ENCODE measurements at regions not wholly inside any gene's neighbourhood (a gene's known extent, or its start where the extent isn't known, plus 50 kb on each side); places are given as distances from the start of the nearest gene placed in this dataset.
"Not testable (repeated sequence)": the region's sequence is repeated elsewhere in the genome, so short reads cannot be mapped to it uniquely, and the experiment has no call there.

DNA sequence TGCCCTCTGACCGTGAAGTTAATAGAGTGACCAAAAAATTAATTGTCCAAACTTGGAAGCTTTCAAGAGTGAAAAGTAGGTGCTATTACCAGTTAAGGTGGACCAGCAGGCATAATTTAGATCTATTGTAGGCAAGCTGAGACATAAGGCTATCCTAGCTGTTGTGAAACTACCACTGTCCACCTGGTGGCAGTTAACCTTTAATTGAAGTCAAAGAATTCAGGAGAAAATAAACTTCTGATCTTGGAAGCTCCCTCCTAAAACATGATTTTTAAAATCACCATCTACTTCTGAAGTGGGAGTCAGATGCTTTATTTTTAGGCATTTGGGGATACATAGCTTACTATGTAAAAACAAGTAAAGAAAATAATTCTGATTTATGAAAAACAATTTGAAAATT, 636.3 kb upstream of the HTR2C start:
- in situ Hi-C loops (cut with HindIII; ENCODE audit: low sequenced_read_pairs) = no loop called here

DNA sequence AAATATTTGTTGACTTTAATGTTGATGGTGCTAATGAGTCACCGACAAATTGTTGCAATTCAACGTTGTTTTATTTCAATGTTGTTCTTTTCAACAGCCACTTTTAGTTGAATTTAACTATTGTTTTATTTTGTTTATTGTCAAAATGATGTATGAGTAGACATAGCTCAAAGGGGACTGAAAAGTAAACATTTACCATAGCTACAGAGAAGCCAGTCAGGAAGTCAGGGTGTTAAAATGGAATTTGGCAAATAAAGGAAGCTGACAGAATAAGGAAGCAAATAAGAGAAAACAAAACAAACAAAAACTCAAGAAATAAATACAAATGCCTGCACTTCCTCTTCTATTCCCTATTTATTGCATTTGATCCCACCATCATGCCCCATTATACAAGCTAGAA, 648.4 kb upstream of the HTR2C start:
- in situ Hi-C loops (cut with HindIII; ENCODE audit: low sequenced_read_pairs) = no loop called here

- in situ Hi-C loops (cut with HindIII; ENCODE audit: low sequenced_read_pairs) = no loop called here
These were observed 650.0 kb upstream of the HTR2C start for GRCh38 chrX:113933931-113934330.

- in situ Hi-C loops (cut with HindIII; ENCODE audit: low sequenced_read_pairs) = no loop called here
These were observed 654.9 kb upstream of the HTR2C start for GRCh38 chrX:113929004-113929403.

GRCh38 chrX:113920661-113921060, 663.2 kb upstream of the HTR2C start:
- in situ Hi-C loops (cut with HindIII; ENCODE audit: low sequenced_read_pairs) = no loop called here

DNA sequence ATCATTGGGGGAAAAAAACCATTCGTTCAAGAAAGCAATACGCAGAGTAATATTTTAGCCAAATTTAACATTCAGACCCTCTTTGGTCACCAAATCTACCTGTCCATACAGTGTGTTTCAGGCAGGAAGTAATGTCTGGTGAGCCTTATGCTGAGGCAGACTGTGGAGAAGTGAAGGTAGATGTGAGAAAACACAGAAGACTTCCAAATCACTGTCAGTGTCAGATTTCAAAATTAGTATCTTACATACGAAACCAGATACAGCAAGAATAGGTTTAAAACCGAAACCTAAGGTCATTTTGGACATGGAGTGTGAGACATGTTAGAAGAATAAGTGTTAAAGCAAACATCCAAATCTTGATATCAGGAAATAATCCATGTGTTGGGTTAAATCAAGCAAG, 664.5 kb upstream of the HTR2C start:
- in situ Hi-C loops (cut with HindIII; ENCODE audit: low sequenced_read_pairs) = no loop called here

DNA sequence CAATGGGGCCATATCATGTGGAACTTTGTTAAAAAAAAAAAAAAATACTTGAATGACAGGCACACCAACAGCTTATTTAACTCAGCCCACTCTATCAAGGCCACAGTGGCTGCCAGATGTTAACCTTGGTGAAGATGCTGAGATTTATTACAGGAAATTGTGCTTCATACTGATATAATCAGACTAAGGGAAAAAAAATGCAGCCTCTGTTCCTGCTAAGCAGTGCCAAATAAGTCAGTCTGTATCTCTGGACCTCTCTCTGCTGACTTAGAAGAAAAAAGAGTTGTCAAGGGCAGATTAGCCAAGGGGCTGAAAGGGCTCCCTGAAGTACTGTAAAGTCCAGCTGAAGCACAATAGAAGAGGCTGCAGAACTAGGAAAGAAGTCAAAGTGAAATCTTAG, 677.7 kb upstream of the HTR2C start:
- in situ Hi-C loops (cut with HindIII; ENCODE audit: low sequenced_read_pairs) = no loop called here

- in situ Hi-C loops (cut with HindIII; ENCODE audit: low sequenced_read_pairs) = no loop called here
These were observed 691.0 kb upstream of the HTR2C start for GRCh38 chrX:113892891-113893290.

GRCh38 chrX:113892401-113892800, 691.5 kb upstream of the HTR2C start:
- in situ Hi-C loops (cut with HindIII; ENCODE audit: low sequenced_read_pairs) = no loop called here

DNA sequence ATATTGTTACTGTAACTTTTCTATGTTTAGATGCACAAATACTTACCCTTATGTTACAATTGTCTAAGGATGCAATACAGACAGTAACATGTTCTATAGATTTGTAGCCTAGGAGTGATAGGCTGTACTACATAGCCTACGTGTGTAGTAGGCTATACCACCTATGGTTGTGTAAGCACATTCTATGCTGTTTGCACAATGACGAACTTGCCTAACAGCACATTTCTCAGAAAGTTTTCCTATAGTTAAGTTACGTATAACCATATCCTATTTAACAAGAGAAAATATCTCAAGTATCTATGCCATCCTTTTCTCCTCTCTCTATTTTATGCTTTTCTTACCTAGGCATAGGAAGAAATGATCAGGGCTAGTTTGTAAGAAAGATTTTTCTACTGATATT, 710.8 kb upstream of the HTR2C start:
- in situ Hi-C loops (cut with HindIII; ENCODE audit: low sequenced_read_pairs) = no loop called here

GRCh38 chrX:113868711-113869110, 715.2 kb upstream of the HTR2C start:
- in situ Hi-C loops (cut with HindIII; ENCODE audit: low sequenced_read_pairs) = no loop called here

GRCh38 chrX:113868177-113868576, 715.7 kb upstream of the HTR2C start:
- in situ Hi-C loops (cut with HindIII; ENCODE audit: low sequenced_read_pairs) = no loop called here

DNA sequence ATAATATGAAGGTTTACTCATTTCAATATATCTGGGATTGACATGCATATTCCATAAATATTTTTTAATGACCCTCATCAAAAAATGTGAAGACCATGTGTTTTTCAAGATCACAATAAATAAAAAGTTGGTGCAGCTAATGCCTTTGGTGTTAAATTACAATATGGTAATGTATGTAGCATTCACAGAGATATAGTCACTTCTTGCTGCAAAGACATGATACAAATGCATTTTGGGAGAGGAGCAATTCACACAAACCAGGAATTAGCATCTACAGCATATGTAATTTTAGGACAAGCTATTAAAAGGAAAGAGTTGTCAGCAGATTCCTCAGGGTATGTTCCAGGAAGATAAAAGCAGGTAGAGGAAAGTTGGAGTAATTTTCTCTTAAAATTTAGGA, 734.5 kb upstream of the HTR2C start:
- in situ Hi-C loops (cut with HindIII; ENCODE audit: low sequenced_read_pairs) = no loop called here

GRCh38 chrX:113833096-113834055, 750.5 kb upstream of the HTR2C start:
- in situ Hi-C loops (cut with HindIII; ENCODE audit: low sequenced_read_pairs) = no loop called here

GRCh38 chrX:113828470-113828869, 755.4 kb upstream of the HTR2C start:
- in situ Hi-C loops (cut with HindIII; ENCODE audit: low sequenced_read_pairs) = no loop called here

- in situ Hi-C loops (cut with HindIII; ENCODE audit: low sequenced_read_pairs) = no loop called here
These were observed 765.5 kb upstream of the HTR2C start for GRCh38 chrX:113818346-113818745.

- in situ Hi-C loops (cut with HindIII; ENCODE audit: low sequenced_read_pairs) = no loop called here
These were observed 779.1 kb upstream of the HTR2C start for GRCh38 chrX:113804819-113805218.

DNA sequence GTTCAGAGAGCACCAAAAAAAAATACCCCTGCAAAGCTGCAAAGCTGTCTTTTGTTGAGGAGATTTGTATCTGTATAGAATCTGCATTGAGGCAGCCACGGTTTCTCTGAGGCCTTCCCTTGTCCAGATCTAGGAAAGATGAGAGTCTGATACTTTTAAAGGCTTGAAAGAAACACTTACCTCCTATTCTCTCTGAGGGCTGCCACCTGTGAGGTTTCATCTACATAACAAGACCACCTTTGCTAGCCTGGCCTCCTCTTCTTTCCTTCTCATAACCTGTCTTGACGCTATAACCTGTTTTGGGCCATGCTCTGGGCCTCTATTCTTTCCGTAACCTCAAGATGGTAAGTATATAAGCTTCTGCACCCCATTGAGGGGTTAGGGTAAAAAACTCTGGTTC, 779.6 kb upstream of the HTR2C start:
- in situ Hi-C loops (cut with HindIII; ENCODE audit: low sequenced_read_pairs) = no loop called here

- in situ Hi-C loops (cut with HindIII; ENCODE audit: low sequenced_read_pairs) = no loop called here
These were observed 781.0 kb upstream of the HTR2C start for GRCh38 chrX:113802837-113803236.

- in situ Hi-C loops (cut with HindIII; ENCODE audit: low sequenced_read_pairs) = no loop called here
These were observed 782.9 kb upstream of the HTR2C start for GRCh38 chrX:113800955-113801354.

DNA sequence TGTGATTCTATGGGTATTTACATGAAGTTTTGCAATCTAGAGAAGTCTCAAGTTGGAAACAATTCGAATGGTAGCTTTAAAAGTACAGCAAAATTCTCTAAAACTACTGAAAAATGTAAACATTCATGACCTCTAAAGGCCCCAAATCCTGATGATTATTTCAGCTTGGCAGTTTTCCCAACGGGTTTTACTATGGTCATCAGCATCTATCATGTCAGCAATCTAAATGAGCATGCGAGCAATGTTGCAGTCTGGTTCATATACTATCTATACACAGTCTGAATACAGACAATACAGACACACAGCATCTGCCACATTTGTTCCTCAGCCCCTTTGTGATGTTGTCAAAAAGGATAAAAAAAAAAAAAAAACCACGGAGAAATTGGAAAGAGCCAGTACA, 790.3 kb upstream of the HTR2C start:
- in situ Hi-C loops (cut with HindIII; ENCODE audit: low sequenced_read_pairs) = no loop called here

DNA sequence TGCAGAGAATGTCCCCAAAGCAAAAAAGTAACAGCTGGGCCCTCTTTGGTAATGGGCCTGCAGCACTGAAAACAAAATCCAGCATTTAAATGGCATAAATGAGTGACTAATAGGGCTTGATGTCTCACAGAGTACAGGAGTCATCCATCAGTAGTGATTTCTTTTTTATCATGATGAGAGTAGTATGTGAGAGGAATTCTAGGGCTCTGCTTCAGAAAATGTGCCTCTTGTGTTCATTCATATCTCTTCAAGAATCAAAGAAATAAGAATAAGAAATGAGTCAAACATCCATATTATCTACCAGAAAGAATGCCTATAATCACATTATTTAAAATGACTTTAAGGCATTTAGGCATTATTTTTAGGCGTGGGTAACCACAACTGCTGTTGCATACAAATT, 792.9 kb upstream of the HTR2C start:
- in situ Hi-C loops (cut with HindIII; ENCODE audit: low sequenced_read_pairs) = no loop called here

GRCh38 chrX:113784754-113785153, 799.1 kb upstream of the HTR2C start:
- in situ Hi-C loops (cut with HindIII; ENCODE audit: low sequenced_read_pairs) = not testable (repeated sequence)
